Activated CD4-positive, alpha-beta T cell treated with anti-CD3 and anti-CD28 coated beads for 36 hours (primary cell): ENCODE measurements at regions not wholly inside any gene's neighbourhood (a gene's known extent, or its start where the extent isn't known, plus 50 kb on each side); places are given as distances from the start of the nearest gene placed in this dataset.
A peak's percentile ranks its signal among the peaks of the same experiment; 100 is the strongest.

Source experiments
- ATAC-seq: fragments of 200-7000 bp; cut with Tn5 transposase; one replicate; pipeline ENCODE4 v1.10.0; 2021; ENCODE audit warnings: mild to moderate bottlenecking, moderate library complexity
- CTCF ChIA-PET: fragments of 350-600 bp; sonication (Branson Sonifier 250); formaldehyde crosslinking; loops from one replicate; lab custom pipeline; 2021; ENCODE audit warnings: antibody characterized with exemption; lab: Charles Lee
- POLR2A ChIA-PET: fragments of 350-600 bp; sonication (Branson Sonifier 250); formaldehyde crosslinking; loops from one replicate; lab custom pipeline; 2021; ENCODE audit warnings: antibody characterized with exemption, inconsistent platforms; lab: Charles Lee
- DNase-seq: peaks from one replicate; pipeline ENCODE4 v3.0.0-alpha.2; 2020
- H3K27ac Mint-ChIP-seq: one replicate; pipeline ENCODE4 v1.8.0; 2021; ENCODE audit warnings: mixed read lengths
- H3K27me3 Mint-ChIP-seq: one replicate; pipeline ENCODE4 v1.8.0; 2021; ENCODE audit warnings: mixed read lengths
- H3K36me3 Mint-ChIP-seq: one replicate; pipeline ENCODE4 v1.8.0; 2021; ENCODE audit warnings: low read depth, mixed read lengths
- H3K4me1 Mint-ChIP-seq: one replicate; pipeline ENCODE4 v1.8.0; 2021; ENCODE audit warnings: mixed read lengths
- H3K4me3 Mint-ChIP-seq: one replicate; pipeline ENCODE4 v1.8.0; 2021; ENCODE audit warnings: mild to moderate bottlenecking, moderate library complexity, mixed read lengths
- H3K9me3 Mint-ChIP-seq: one replicate; pipeline ENCODE4 v1.8.0; 2021; ENCODE audit warnings: low read depth, mixed read lengths
- intact Hi-C, 2 experiments: fragments of 100-400 bp; cut with DNase I in 1 of 2; cut with micrococcal nuclease in 1 of 2; formaldehyde crosslinking; loops; one replicate each; pipeline versions ENCODE4 v1.14.2 to v1.15.1; 2022 to 2024; cut with DNase I, micrococcal nuclease

GRCh38 chr15:69857250-69857649, 240.5 kb downstream of the TLE3 start:
- ChIA-PET CTCF (interaction anchor here (0.6 kb wide), 1 partner anchor 433 kb away, joined by 5 read pairs; no protein-coding TSS in a partner anchor), POLR2A (no interaction called here)
- Mint-ChIP-seq H3K4me3 (no peak overlapping the region), H3K27ac (no peak overlapping the region), H3K4me1 (peaks cover 15% of the 10 kb centered on the region), H3K27me3 (no peaks in the 10 kb centered on the region), H3K9me3 (no peaks in the 10 kb centered on the region), H3K36me3 (no peaks in the 10 kb centered on the region)
- DNase-seq (no peak), ATAC-seq (no peak)
- intact Hi-C loops: no loop called here

DNA sequence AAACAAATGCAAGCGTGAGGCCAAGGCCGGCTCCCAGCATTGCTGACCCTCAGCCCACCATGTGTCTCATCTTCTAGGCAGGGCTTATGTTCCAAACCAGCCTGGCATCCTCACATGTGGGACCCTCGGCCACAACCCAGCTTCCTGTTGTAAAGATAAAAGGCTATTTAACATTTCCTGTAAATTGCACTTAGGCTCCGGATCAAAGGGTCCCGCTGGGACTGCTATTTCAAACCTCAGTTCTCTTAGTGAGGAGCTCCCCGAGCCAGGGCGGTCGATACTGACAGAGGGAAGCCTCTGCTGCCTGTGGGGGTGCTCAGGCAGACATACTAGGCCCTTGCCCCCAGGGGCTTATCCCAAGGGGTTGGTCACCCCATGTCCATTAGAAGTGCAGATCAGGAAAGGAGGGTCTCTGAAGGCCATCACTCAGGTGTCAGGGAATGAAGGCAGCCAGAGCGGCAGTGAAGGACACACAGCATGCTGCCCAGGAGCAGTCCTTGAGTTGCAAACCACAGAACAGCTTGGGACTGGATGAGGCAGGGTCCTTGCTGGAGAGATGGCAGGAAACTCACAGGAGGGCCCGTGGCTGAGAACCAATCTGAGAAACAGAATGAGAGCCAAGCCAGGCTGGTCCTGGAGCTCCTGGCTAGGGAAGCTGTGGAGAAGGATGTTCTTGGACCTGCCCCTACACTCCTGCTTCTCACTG, 239.9 kb downstream of the TLE3 start:
- Mint-ChIP-seq H3K9me3 (no peaks in the 10 kb centered on the region), H3K27me3 (no peaks in the 10 kb centered on the region), H3K4me1 (peaks cover 15% of the 10 kb centered on the region), H3K36me3 (no peaks in the 10 kb centered on the region), H3K27ac (peak overlapping the region; percentile 34), H3K4me3 (no peak overlapping the region)
- ChIA-PET POLR2A (no interaction called here), CTCF (interaction anchor here (0.6 to 1.0 kb wide), 2 partner anchors 284 to 378 kb away, joined by 3 read pairs; no protein-coding TSS in a partner anchor)
- intact Hi-C loops: no loop called here
- ATAC-seq (no peak), DNase-seq (no peak)

DNA sequence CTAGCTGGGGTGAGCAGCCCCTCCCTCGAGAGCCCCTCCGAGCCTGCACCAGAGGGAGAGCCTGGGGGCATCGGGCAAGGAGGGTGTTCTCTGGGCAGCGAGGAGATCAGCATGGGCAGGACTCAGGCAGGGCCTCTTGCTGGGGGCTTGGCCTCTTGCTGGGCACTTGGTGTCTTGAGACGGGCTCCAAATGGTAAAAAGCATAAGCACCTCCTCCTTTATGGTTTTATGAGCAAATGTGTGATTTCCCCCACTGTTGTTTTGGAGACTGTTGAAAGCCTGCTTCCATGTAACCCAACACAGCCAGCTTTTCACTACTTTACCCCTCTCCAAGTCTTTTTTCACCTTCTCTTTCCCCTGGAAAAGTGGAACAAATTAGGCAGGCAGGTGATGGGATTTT, 239.3 kb downstream of the TLE3 start:
- intact Hi-C loops: no loop called here
- Mint-ChIP-seq H3K36me3 (no peaks in the 10 kb centered on the region), H3K27ac (no peak overlapping the region), H3K27me3 (no peaks in the 10 kb centered on the region), H3K4me3 (no peak overlapping the region), H3K9me3 (no peaks in the 10 kb centered on the region), H3K4me1 (peaks cover 15% of the 10 kb centered on the region)
- DNase-seq (no peak), ATAC-seq (no peak)
- CTCF ChIA-PET: interaction anchor here (1.0 kb wide), 1 partner anchor 378 kb away, joined by 3 read pairs; no protein-coding TSS in a partner anchor
- POLR2A ChIA-PET: interaction anchor here (0.6 kb wide), 1 partner anchor 55 kb away, joined by 9 read pairs; no protein-coding TSS in a partner anchor

DNA sequence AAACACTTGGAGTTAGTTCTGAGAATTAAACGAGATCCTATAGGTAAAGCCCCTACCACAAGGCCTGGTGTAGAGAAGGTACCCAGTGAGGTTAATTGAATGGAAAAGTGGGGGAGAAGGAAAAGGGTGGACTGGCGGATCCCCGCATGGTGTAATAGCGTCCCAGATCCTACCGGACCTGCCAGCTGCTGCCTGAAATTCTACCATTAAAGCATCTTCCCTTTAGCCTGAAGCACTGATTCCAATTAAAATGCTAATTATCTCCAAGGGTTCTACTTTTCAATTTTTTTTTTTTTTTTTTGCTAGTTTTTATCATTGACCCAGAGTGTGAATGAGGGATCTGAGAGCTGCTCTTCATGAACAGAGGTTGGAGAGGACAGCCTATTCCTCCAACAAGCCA, 237.9 kb downstream of the TLE3 start:
- Mint-ChIP-seq H3K27me3 (no peaks in the 10 kb centered on the region), H3K4me1 (peaks cover 15% of the 10 kb centered on the region), H3K36me3 (no peaks in the 10 kb centered on the region), H3K27ac (no peak overlapping the region), H3K4me3 (no peak overlapping the region), H3K9me3 (no peaks in the 10 kb centered on the region)
- POLR2A ChIA-PET: interaction anchor here (0.6 kb wide), 1 partner anchor 53 kb away, joined by 7 read pairs; no protein-coding TSS in a partner anchor
- CTCF ChIA-PET: no interaction called here
- intact Hi-C loops: no loop called here
- DNase-seq (no peak), ATAC-seq (no peak)

DNA sequence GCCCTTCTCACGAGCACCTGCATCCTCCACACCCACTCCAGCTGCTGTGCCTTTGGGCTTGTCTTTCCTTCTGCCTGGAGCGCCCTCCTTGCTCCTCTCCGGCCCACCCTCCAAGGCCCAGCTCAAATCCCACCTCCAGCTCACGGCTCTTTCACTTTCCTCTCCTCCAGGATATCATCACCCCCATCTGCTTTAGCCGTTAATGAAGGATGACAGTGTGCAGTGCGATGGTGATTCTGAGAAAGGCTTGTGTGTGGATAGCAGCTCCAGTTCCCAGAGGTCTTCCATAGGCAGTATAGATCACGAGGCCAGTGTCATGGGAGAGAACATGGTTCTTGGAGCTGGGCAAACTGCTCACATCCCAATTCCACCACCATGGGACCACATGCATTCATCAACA, 237.4 kb downstream of the TLE3 start:
- intact Hi-C loops: no loop called here
- ATAC-seq: no peak
- H3K27me3 Mint-ChIP-seq: no peaks in the 10 kb centered on the region
- ChIA-PET CTCF (no interaction called here), POLR2A (no interaction called here)
- H3K36me3 Mint-ChIP-seq: no peaks in the 10 kb centered on the region
- no peak overlapping the region for H3K27ac Mint-ChIP-seq
- no peaks in the 10 kb centered on the region for H3K9me3 Mint-ChIP-seq
- no peak for DNase-seq
- no peak overlapping the region for H3K4me3 Mint-ChIP-seq
- peaks cover 15% of the 10 kb centered on the region for H3K4me1 Mint-ChIP-seq

GRCh38 chr15:69860921-69861320, 236.8 kb downstream of the TLE3 start:
- Mint-ChIP-seq H3K4me1 (peaks cover 15% of the 10 kb centered on the region), H3K9me3 (no peaks in the 10 kb centered on the region), H3K4me3 (no peak overlapping the region), H3K27ac (no peak overlapping the region), H3K36me3 (no peaks in the 10 kb centered on the region), H3K27me3 (no peaks in the 10 kb centered on the region)
- intact Hi-C loops: no loop called here
- ATAC-seq (no peak), DNase-seq (no peak)
- CTCF ChIA-PET: interaction anchor here (0.5 to 1.6 kb wide), 2 partner anchors 132 to 403 kb away, joined by 3 to 4 read pairs; no protein-coding TSS in a partner anchor
- POLR2A ChIA-PET: no interaction called here

DNA sequence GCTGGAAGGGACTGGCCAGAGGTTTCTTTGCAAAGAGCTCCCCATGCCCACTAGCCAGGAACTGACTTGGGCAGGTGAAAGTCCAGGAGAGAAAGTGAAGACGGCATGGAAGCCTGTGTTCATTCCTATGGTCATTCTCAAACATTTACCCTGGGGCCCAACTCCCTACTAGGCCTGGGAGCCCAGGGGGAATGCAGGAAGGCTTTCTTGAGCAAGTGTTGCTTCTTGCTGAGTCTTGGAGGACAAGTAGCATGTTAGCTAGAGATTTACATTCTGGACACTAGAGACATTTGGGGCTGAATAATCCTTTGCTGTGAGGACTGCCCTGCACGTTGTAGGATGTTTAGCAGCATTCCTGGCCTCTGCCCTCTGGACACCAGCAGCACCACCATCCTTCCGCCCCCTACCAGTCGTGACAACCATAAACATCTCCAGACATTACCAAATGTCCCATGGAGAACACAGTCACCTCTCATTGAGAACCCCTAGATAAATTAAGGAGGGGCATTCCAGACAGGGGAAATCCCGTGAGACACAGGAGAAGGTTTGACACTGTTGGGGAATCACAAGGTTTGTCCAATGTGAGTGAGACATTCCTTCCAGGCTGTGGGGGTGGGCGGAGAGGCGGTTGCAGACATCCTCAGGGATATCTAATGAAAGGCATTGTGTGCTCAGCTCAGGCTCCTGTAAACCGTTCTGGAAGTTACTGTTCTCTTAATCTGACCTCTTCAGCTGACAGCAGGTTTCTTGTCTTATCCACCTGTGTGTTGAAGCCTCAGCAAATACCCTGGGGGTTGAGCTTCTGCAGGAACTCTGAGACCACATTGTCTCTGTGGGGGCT, 236.2 kb downstream of the TLE3 start:
- no peak overlapping the region for H3K27ac Mint-ChIP-seq
- ChIA-PET CTCF (interaction anchor here (0.5 to 1.6 kb wide), 2 partner anchors 133 to 403 kb away, joined by 3 to 4 read pairs; no protein-coding TSS in a partner anchor), POLR2A (no interaction called here)
- H3K4me3 Mint-ChIP-seq: no peak overlapping the region
- no peaks in the 10 kb centered on the region for H3K9me3 Mint-ChIP-seq
- no peaks in the 10 kb centered on the region for H3K27me3 Mint-ChIP-seq
- peaks cover 15% of the 10 kb centered on the region for H3K4me1 Mint-ChIP-seq
- DNase-seq: no peak
- no peaks in the 10 kb centered on the region for H3K36me3 Mint-ChIP-seq
- intact Hi-C loops: no loop called here
- no peak for ATAC-seq

DNA sequence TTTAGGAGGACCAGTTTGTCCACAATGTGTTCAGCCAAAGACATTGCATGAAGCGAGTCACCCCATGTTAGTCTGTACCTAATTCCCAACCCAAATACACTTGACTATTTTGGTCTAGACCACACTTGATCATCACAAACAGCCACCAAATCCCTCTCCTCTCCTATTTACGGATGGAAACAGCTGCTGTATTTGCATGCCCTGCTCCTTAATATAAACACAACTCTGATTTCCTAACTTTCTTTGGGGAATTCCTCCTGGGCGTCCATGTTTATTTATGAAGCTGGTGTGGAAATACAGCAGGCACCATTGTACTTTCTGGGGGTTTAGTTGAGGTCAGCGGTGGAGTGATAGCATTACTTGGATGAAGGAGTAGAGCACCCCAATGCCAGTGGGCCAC, 235.2 kb downstream of the TLE3 start:
- intact Hi-C loops: no loop called here
- Mint-ChIP-seq H3K4me1 (peaks cover 12% of the 10 kb centered on the region), H3K27me3 (no peaks in the 10 kb centered on the region), H3K27ac (no peak overlapping the region), H3K4me3 (no peak overlapping the region), H3K9me3 (no peaks in the 10 kb centered on the region), H3K36me3 (no peaks in the 10 kb centered on the region)
- no peak for DNase-seq
- ChIA-PET POLR2A (no interaction called here), CTCF (interaction anchor here (1.6 kb wide), 1 partner anchor 134 kb away, joined by 4 read pairs; no protein-coding TSS in a partner anchor)
- no peak for ATAC-seq

DNA sequence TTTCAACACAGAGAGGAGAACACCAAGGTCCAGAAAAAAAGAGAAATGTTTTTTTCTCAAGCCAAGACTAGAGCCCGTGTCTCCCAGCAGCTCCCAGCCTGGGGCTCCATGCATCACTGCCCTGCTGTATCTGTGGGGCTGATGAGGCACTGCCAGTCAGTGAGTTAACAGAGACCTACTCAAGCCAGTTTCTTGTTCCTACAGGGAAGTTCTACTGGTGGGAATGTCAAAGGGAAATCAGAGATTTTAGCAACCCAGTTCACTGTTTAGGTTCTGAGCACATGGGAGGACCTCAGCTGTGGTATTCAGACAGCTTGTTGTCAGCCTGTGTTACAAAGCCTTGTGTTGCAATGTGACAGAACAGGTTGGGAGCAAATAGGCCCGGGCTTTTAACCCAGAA, 234.3 kb downstream of the TLE3 start:
- Mint-ChIP-seq H3K27ac (no peak overlapping the region), H3K36me3 (no peaks in the 10 kb centered on the region), H3K4me1 (peaks cover 8% of the 10 kb centered on the region), H3K9me3 (no peaks in the 10 kb centered on the region), H3K4me3 (no peak overlapping the region), H3K27me3 (no peaks in the 10 kb centered on the region)
- no peak for DNase-seq
- no peak for ATAC-seq
- intact Hi-C loops: no loop called here
- ChIA-PET POLR2A (interaction anchor here (0.6 kb wide), 1 partner anchor 116 kb away, joined by 4 read pairs; no protein-coding TSS in a partner anchor), CTCF (interaction anchor here (0.6 to 0.9 kb wide), 2 partner anchors 25 to 317 kb away, joined by 3 to 4 read pairs; no protein-coding TSS in a partner anchor)

DNA sequence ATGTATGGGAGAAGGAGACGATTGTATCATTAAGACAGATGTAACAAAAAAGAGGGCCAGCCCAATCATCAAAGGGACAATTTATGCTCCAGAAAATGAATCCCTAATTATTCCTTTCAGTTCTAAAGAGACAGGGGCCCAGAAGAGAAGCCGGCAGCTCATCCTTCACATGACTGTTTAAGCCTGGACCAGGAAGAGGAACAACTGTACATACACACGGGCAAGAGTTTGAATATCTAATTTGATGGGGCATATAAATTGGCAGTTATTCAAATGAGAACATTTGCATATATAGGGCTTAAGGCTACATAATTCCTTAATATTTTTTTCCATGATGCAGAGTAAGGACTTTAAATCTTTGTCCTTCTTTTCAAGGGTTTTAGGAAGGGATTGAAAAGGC, 232.3 kb downstream of the TLE3 start:
- no peak overlapping the region for H3K27ac Mint-ChIP-seq
- ChIA-PET CTCF (interaction anchor here (0.7 to 1.1 kb wide), 2 partner anchors 34 to 137 kb away, joined by 3 read pairs; no protein-coding TSS in a partner anchor), POLR2A (no interaction called here)
- no peaks in the 10 kb centered on the region for H3K9me3 Mint-ChIP-seq
- H3K27me3 Mint-ChIP-seq: no peaks in the 10 kb centered on the region
- peaks cover 9% of the 10 kb centered on the region for H3K4me1 Mint-ChIP-seq
- DNase-seq (no peak), ATAC-seq (no peak)
- intact Hi-C loops: no loop called here
- H3K4me3 Mint-ChIP-seq: no peak overlapping the region
- no peaks in the 10 kb centered on the region for H3K36me3 Mint-ChIP-seq

DNA sequence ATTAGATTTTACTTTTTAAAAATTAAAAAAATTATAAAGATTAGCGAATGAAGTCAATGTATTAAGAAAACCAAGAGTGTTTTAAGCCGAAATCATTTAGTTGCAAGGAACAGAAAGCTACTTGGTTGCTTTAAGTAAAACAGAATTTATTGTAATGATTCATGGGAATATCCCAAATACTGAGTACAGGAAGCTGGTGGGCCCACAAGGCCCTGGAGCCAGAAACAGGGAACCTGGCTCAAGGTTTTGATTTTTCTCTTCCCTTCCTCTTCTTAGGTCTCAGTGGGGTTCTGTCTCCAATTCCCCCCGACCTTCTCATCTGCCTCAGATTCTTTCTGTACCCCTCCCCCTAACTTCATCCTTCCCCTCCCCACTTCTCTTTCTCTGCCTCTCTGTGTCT, 229.0 kb downstream of the TLE3 start:
- ATAC-seq (no peak), DNase-seq (no peak)
- peaks cover 3% of the 10 kb centered on the region for H3K27me3 Mint-ChIP-seq
- peaks cover 4% of the 10 kb centered on the region for H3K9me3 Mint-ChIP-seq
- no peaks in the 10 kb centered on the region for H3K36me3 Mint-ChIP-seq
- ChIA-PET CTCF (no interaction called here), POLR2A (interaction anchor here (0.7 kb wide), 1 partner anchor 24 kb away, joined by 4 read pairs; no protein-coding TSS in a partner anchor)
- no peak overlapping the region for H3K27ac Mint-ChIP-seq
- peaks cover 7% of the 10 kb centered on the region for H3K4me1 Mint-ChIP-seq
- no peak overlapping the region for H3K4me3 Mint-ChIP-seq
- intact Hi-C loops: no loop called here
